Uterus (tissue), 3 donors: ENCODE measurements at regions not wholly inside any gene's neighbourhood (a gene's known extent, or its start where the extent isn't known, plus 50 kb on each side); places are given as distances from the start of the nearest gene placed in this dataset.

ENCODE experiments used
- DNase-seq, 2 donors: peaks; one replicate each; pipeline ENCODE4 v3.0.0-alpha.2; 2019 to 2020
- H3K27ac ChIP-seq, 2 donors: fragments of 200-600 bp; sonication (generic); 1 replicate in 1 of 2; 2 replicates in 1 of 2; pipeline ENCODE4 v1.5.1; 2016 to 2018
- H3K27me3 ChIP-seq, 2 donors: fragments of 200-600 bp; sonication (generic); one replicate each; pipeline ENCODE4 v1.5.1; 2018 to 2019; ENCODE audit warnings: control low read depth in 1 of 2
- H3K36me3 ChIP-seq, 2 donors: fragments of 200-600 bp; sonication (generic); one replicate each; pipeline ENCODE4 v1.5.1; 2019; ENCODE audit warnings: control low read depth in 1 of 2
- H3K4me1 ChIP-seq, 2 donors: fragments of 200-600 bp; sonication (generic); one replicate each; pipeline ENCODE4 v1.5.1; 2018 to 2019; ENCODE audit warnings: control low read depth in 1 of 2
- H3K4me3 ChIP-seq, 2 donors: fragments of 200-600 bp; sonication (generic); 1 replicate in 1 of 2; 2 replicates in 1 of 2; pipeline ENCODE4 v1.5.1; 2018 to 2019; ENCODE audit warnings: mild to moderate bottlenecking in 1 of 2
- H3K9me3 ChIP-seq, 2 donors: fragments of 200-600 bp; sonication (generic); one replicate each; pipeline ENCODE4 v1.5.1; 2019; ENCODE audit warnings: control low read depth in 1 of 2
- CTCF ChIP-seq, 4 experiments: fragments of 200-600 bp in 2 of 4; fragments of 450-650 bp in 2 of 4; sonication (generic) in 2 of 4; IDR thresholded peaks; one replicate each; pipeline ENCODE4 v1.5.1; 2016 to 2019; ENCODE audit warnings: antibody characterized with exemption in 4 of 4, mild to moderate bottlenecking in 2 of 4, moderate library complexity in 1 of 4
- POLR2A ChIP-seq, 2 donors: fragments of 450-650 bp; IDR thresholded peaks; one replicate each; pipeline ENCODE4 v1.6.1; 2016; ENCODE audit warnings: antibody characterized with exemption in 2 of 2, mild to moderate bottlenecking in 1 of 2, moderate library complexity in 1 of 2
- intact Hi-C: fragments of 100-400 bp; cut with DNase I; formaldehyde crosslinking; loops from one replicate; pipeline ENCODE4 v1.15.1; 2023; ENCODE audit warnings: low total_unique reads
- donor health status: DM: yes; HTN: yes; CAD: no.

- H3K27me3 ChIP-seq, result no peaks in the 10 kb centered on the region
- TF ChIP-seq CTCF (IDR thresholded peaks at IDR 0.05) (no peak), POLR2A (IDR thresholded peaks at IDR 0.05) (no peak)
- H3K4me3 ChIP-seq, result no peak overlapping the region
- no peaks in the 10 kb centered on the region for H3K36me3 ChIP-seq
- no peak for DNase-seq
- no peak overlapping the region for H3K27ac ChIP-seq
- no peaks in the 10 kb centered on the region for H3K4me1 ChIP-seq
- intact Hi-C loops, result no loop called here
- no peaks in the 10 kb centered on the region for H3K9me3 ChIP-seq
Observed at GRCh38 chr11:113564527-113565130, 89.4 kb upstream of the DRD2 start.

- H3K4me3 ChIP-seq, result no peak overlapping the region
- H3K27ac ChIP-seq, result no peak overlapping the region
- intact Hi-C loops, result no loop called here
- no peaks in the 10 kb centered on the region for H3K36me3 ChIP-seq
- H3K9me3 ChIP-seq, result no peaks in the 10 kb centered on the region
- no peaks in the 10 kb centered on the region for H3K4me1 ChIP-seq
- no peak for DNase-seq
- H3K27me3 ChIP-seq, result no peaks in the 10 kb centered on the region
- no peak for TF ChIP-seq POLR2A (IDR thresholded peaks at IDR 0.05)
- TF ChIP-seq CTCF (IDR thresholded peaks at IDR 0.05), result no peak
Observed at GRCh38 chr11:113563766-113564526, 88.7 kb upstream of the DRD2 start.

GRCh38 chr11:113562981-113563461, 87.8 kb upstream of the DRD2 start:
- H3K27ac ChIP-seq, result no peak overlapping the region
- intact Hi-C loops, result no loop called here

GRCh38 chr11:113562576-113562975, 87.4 kb upstream of the DRD2 start:
- no peaks in the 10 kb centered on the region for H3K9me3 ChIP-seq
- no peak overlapping the region for H3K4me3 ChIP-seq
- no peaks in the 10 kb centered on the region for H3K4me1 ChIP-seq
- no peak for DNase-seq
- no peak overlapping the region for H3K27ac ChIP-seq
- no peaks in the 10 kb centered on the region for H3K27me3 ChIP-seq
- intact Hi-C loops, result no loop called here
- TF ChIP-seq POLR2A (IDR thresholded peaks at IDR 0.05), result no peak
- no peak for TF ChIP-seq CTCF (IDR thresholded peaks at IDR 0.05)
- no peaks in the 10 kb centered on the region for H3K36me3 ChIP-seq

More at GRCh38 chr11:113562981-113563461, 87.8 kb upstream of the DRD2 start:
- TF ChIP-seq CTCF (IDR thresholded peaks at IDR 0.05) (no peak), POLR2A (IDR thresholded peaks at IDR 0.05) (no peak)
- H3K27me3 ChIP-seq, result no peaks in the 10 kb centered on the region
- no peak for DNase-seq
- no peaks in the 10 kb centered on the region for H3K9me3 ChIP-seq
- H3K36me3 ChIP-seq, result no peaks in the 10 kb centered on the region
- H3K4me1 ChIP-seq, result no peaks in the 10 kb centered on the region
- H3K4me3 ChIP-seq, result no peak overlapping the region

GRCh38 chr11:113557926-113558325, 82.7 kb upstream of the DRD2 start:
- no peak overlapping the region for H3K4me3 ChIP-seq
- intact Hi-C loops, result no loop called here
- H3K4me1 ChIP-seq, result peaks cover 0 to 6% of the 10 kb centered on the region in 2 donors
- no peaks in the 10 kb centered on the region for H3K27me3 ChIP-seq
- H3K27ac ChIP-seq, result no peak overlapping the region
- H3K9me3 ChIP-seq, result no peaks in the 10 kb centered on the region
- TF ChIP-seq POLR2A (IDR thresholded peaks at IDR 0.05), result no peak
- TF ChIP-seq CTCF (IDR thresholded peaks at IDR 0.05), result no peak
- no peak for DNase-seq
- H3K36me3 ChIP-seq, result no peaks in the 10 kb centered on the region
